AG09309 (cell line): ENCODE measurements at regions not wholly inside any gene's neighbourhood (a gene's known extent, or its start where the extent isn't known, plus 50 kb on each side); places are given as distances from the start of the nearest gene placed in this dataset.

ENCODE experiments used
- DNase-seq: peaks from one replicate; pipeline ENCODE4 v3.0.0-alpha.2; 2010; ENCODE audit warnings: low read depth
- H3K4me3 ChIP-seq: 2 replicates; pipeline ENCODE4 v1.5.1; 2011; ENCODE audit warnings: mild to moderate bottlenecking, low read depth, low read length, moderate library complexity; ENCODE audit not compliant: control insufficient read depth
- TF ChIP-seq, protein P1 (sequence below): IDR thresholded peaks from 2 replicates; pipeline ENCODE4 v1.5.1; 2011; ENCODE audit warnings: mild to moderate bottlenecking, low read depth, low read length, inconsistent platforms; ENCODE audit not compliant: insufficient read depth, control insufficient read depth; ENCODE audit errors: missing control alignments

- no peak for DNase-seq
- TF ChIP-seq, protein P1, sequence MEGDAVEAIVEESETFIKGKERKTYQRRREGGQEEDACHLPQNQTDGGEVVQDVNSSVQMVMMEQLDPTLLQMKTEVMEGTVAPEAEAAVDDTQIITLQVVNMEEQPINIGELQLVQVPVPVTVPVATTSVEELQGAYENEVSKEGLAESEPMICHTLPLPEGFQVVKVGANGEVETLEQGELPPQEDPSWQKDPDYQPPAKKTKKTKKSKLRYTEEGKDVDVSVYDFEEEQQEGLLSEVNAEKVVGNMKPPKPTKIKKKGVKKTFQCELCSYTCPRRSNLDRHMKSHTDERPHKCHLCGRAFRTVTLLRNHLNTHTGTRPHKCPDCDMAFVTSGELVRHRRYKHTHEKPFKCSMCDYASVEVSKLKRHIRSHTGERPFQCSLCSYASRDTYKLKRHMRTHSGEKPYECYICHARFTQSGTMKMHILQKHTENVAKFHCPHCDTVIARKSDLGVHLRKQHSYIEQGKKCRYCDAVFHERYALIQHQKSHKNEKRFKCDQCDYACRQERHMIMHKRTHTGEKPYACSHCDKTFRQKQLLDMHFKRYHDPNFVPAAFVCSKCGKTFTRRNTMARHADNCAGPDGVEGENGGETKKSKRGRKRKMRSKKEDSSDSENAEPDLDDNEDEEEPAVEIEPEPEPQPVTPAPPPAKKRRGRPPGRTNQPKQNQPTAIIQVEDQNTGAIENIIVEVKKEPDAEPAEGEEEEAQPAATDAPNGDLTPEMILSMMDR, result no peak
- H3K4me3 ChIP-seq, result no peak overlapping the region
Measured at GRCh38 chr18:44089732-44090131, 591.0 kb upstream of the SETBP1 start.

DNA sequence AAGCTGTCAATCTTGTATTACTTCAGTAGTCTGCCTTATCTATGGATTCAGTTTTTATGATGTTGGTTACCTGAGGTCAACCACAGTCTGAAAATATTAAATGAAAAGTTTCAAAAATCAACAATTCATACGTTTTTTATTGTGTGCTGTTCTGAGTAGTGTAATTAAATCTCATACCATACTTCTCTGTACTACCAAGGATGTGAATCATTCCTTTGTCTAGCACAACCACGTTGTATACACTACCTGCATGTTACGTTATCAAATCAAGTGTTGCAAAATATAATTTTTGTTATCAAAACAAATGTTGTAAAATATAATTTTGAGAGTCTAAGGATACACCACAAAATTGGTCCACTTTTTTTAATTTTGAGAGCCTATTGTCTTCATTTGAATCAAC, 590.2 kb upstream of the SETBP1 start:
- H3K4me3 ChIP-seq, result no peak overlapping the region
- no peak for DNase-seq
- TF ChIP-seq, protein P1, result no peak

GRCh38 chr18:44093253-44093652, 587.4 kb upstream of the SETBP1 start:
- DNase-seq, result no peak
- no peak overlapping the region for H3K4me3 ChIP-seq
- TF ChIP-seq, protein P1, result no peak

GRCh38 chr18:44096016-44096415, 584.7 kb upstream of the SETBP1 start:
- TF ChIP-seq, protein P1, result no peak
- H3K4me3 ChIP-seq, result no peak overlapping the region
- no peak for DNase-seq

- TF ChIP-seq, protein P1, result peak; percentile 62
- DNase-seq, result peak; percentile 32
- no peak overlapping the region for H3K4me3 ChIP-seq
Measured at GRCh38 chr18:44098551-44099098, 582.1 kb upstream of the SETBP1 start.

DNA sequence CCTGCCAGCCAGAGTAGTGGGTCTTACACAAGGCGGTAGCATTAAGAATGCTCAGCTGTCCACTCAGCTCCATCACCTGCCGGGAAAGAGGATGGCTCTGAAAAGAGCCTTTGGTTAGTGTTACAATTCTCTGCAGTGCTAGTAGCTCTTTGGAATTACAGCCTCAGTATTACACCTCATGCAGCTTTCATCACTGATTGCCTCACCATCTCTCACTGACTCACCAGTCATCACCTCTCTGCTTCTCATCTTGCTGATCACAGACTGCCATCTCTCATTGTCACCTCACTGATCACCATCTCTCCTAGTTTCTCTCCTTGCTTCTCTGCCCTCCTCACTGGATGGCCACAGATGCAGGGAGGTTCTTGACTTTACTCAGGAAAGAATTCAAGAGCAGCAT, 573.5 kb upstream of the SETBP1 start:
- no peak overlapping the region for H3K4me3 ChIP-seq
- TF ChIP-seq, protein P1, result no peak
- DNase-seq, result no peak

GRCh38 chr18:44111337-44111736, 569.4 kb upstream of the SETBP1 start:
- TF ChIP-seq, protein P1, result no peak
- H3K4me3 ChIP-seq, result no peak overlapping the region
- DNase-seq, result no peak
